GM06990 (cell line): ENCODE measurements at regions not wholly inside any gene's neighbourhood (a gene's known extent, or its start where the extent isn't known, plus 50 kb on each side); places are given as distances from the start of the nearest gene placed in this dataset.

Source experiments
- DNase-seq: peaks from one replicate; pipeline ENCODE4 v3.0.0-alpha.2; 2011; ENCODE audit not compliant: insufficient read length; ENCODE audit errors: extremely low read depth
- H3K27me3 ChIP-seq: replicated peaks from 2 replicates; pipeline ENCODE4 v1.6.0; 2011; ENCODE audit warnings: low read length; ENCODE audit not compliant: control insufficient read depth, insufficient read depth
- H3K36me3 ChIP-seq: 2 replicates; pipeline ENCODE4 v1.5.1; 2011; ENCODE audit warnings: low read length; ENCODE audit not compliant: control insufficient read depth, insufficient read depth
- H3K4me3 ChIP-seq: replicated peaks from 2 replicates; pipeline ENCODE4 v1.5.1; 2011; ENCODE audit warnings: low read depth, mild to moderate bottlenecking, control low read depth, low read length
- TF ChIP-seq, protein P1 (sequence below): IDR thresholded peaks from 2 replicates; pipeline ENCODE4 v1.5.1; 2011; ENCODE audit warnings: low read length, control low read depth, mild to moderate bottlenecking, inconsistent platforms; ENCODE audit not compliant: insufficient read depth, poor library complexity, severe bottlenecking

GRCh38 chr2:196376984-196377877 is 205.9 kb upstream of the STK17B start:
- Histone ChIP-seq H3K27me3 (no peaks in the 10 kb centered on the region), H3K4me3 (no peak overlapping the region), H3K36me3 (no peaks in the 10 kb centered on the region)
- peak; percentile 63 for DNase-seq
- TF ChIP-seq, protein P1, sequence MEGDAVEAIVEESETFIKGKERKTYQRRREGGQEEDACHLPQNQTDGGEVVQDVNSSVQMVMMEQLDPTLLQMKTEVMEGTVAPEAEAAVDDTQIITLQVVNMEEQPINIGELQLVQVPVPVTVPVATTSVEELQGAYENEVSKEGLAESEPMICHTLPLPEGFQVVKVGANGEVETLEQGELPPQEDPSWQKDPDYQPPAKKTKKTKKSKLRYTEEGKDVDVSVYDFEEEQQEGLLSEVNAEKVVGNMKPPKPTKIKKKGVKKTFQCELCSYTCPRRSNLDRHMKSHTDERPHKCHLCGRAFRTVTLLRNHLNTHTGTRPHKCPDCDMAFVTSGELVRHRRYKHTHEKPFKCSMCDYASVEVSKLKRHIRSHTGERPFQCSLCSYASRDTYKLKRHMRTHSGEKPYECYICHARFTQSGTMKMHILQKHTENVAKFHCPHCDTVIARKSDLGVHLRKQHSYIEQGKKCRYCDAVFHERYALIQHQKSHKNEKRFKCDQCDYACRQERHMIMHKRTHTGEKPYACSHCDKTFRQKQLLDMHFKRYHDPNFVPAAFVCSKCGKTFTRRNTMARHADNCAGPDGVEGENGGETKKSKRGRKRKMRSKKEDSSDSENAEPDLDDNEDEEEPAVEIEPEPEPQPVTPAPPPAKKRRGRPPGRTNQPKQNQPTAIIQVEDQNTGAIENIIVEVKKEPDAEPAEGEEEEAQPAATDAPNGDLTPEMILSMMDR = no peak

GRCh38 chr2:196379600-196379999 is 208.2 kb upstream of the STK17B start:
- TF ChIP-seq, protein P1 = no peak
- no peak overlapping the region for H3K4me3 ChIP-seq
- H3K27me3 ChIP-seq = no peaks in the 10 kb centered on the region
- DNase-seq = no peak
- H3K36me3 ChIP-seq = no peaks in the 10 kb centered on the region

GRCh38 chr2:196380098-196380497 is 208.7 kb upstream of the STK17B start:
- no peaks in the 10 kb centered on the region for H3K36me3 ChIP-seq
- TF ChIP-seq, protein P1 = no peak
- no peak for DNase-seq
- H3K27me3 ChIP-seq = no peaks in the 10 kb centered on the region
- H3K4me3 ChIP-seq = no peak overlapping the region

DNA sequence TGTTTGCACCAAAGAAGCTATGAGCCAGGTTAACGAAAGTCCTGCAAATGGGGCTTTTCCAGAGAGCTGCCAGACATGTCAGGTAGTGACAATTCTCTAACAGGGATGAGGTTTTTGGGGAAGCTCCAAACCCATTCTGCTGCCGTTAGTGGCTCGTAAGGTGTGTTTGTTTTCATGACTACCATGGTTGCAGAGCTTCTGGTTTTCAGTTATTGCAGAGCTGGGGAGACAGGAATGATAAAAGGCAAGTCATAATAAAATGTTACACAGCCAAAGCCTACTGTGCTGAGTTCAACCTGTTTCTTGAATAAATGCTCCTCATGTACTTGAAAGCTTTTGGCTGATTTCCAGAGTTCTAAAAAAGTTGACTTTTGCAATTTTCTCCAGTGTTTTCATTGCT is 209.2 kb upstream of the STK17B start:
- TF ChIP-seq, protein P1 = no peak

DNA sequence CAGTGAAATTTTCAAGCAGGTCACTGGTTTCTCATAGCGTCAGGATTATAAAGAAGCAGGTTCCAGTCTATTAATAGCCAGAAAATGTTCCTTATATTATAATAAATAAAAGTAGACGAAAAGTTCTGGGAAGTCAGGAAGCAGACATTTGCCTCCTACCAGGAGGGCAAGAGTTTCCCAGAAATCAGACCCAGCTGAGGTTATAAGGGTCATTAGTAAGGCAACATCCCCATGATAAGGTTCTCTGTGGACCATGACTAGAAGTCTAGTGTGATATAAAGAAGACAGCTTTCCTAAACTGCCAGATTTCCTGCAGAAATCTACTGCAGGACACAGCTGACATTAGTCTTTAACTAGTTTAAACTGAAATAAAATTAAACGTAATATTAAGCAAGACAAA is 210.1 kb upstream of the STK17B start:
- Histone ChIP-seq H3K36me3 (no peaks in the 10 kb centered on the region), H3K4me3 (no peak overlapping the region), H3K27me3 (no peaks in the 10 kb centered on the region)
- no peak for DNase-seq
- TF ChIP-seq, protein P1 = no peak

More for the DNA sequence above, 209.2 kb upstream of the STK17B start:
- no peaks in the 10 kb centered on the region for H3K27me3 ChIP-seq
- no peak overlapping the region for H3K4me3 ChIP-seq
- no peak for DNase-seq
- no peaks in the 10 kb centered on the region for H3K36me3 ChIP-seq

DNA sequence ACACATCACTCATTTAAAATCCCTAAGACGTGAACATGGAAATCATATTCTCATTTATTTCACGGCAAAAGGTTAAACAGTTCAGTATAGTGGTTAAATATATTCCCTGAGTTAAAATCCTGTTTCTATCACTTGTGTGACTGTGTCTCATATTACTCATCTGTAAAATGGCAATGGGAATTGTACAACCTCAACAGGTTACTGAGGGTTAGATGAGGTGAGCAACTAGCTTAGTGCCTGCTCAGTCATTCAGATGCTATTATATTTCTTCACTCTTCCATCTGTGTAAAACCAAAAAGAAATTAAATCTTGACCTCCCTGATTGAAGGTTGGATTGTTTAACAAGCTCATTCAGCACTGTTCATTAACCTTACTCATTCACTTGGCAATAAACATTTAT is 212.4 kb upstream of the STK17B start:
- no peaks in the 10 kb centered on the region for H3K27me3 ChIP-seq
- H3K4me3 ChIP-seq = no peak overlapping the region
- TF ChIP-seq, protein P1 = no peak
- DNase-seq = no peak
- H3K36me3 ChIP-seq = no peaks in the 10 kb centered on the region
